ENCODE measurements at regions not wholly inside any gene's neighbourhood (a gene's known extent, or its start where the extent isn't known, plus 50 kb on each side); places are given as distances from the start of the nearest gene placed in this dataset.
"Not testable (repeated sequence)": the region's sequence is repeated elsewhere in the genome, so short reads cannot be mapped to it uniquely, and the experiment has no call there.

DNA sequence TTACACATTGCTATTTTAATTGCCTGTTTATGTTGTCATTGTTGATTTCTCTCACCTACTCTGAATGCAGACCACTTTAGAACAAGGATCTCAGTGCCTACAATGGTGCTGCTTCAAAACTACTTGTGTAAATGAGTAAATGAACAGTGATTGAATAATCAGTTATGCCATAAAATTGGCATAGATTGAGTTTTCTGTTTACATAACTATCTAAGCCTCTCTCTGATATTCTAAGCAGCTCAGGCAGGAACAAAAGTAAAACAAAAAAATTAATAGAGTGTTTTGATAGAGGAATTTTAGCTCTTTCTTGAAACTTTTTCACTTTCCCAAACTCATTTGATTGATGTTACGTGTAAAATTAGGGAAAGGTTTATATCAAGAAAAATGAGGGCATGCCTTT lies 232.3 kb upstream of the KITLG start:
- TF ChIP-seq, protein P1, sequence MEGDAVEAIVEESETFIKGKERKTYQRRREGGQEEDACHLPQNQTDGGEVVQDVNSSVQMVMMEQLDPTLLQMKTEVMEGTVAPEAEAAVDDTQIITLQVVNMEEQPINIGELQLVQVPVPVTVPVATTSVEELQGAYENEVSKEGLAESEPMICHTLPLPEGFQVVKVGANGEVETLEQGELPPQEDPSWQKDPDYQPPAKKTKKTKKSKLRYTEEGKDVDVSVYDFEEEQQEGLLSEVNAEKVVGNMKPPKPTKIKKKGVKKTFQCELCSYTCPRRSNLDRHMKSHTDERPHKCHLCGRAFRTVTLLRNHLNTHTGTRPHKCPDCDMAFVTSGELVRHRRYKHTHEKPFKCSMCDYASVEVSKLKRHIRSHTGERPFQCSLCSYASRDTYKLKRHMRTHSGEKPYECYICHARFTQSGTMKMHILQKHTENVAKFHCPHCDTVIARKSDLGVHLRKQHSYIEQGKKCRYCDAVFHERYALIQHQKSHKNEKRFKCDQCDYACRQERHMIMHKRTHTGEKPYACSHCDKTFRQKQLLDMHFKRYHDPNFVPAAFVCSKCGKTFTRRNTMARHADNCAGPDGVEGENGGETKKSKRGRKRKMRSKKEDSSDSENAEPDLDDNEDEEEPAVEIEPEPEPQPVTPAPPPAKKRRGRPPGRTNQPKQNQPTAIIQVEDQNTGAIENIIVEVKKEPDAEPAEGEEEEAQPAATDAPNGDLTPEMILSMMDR (conservative IDR thresholded peaks at IDR 0.05; ENCODE audit: low read depth) = no peak
- no peak overlapping the region for H3K27ac ChIP-seq
- CTCF ChIA-PET = interaction anchor here (0.7 kb wide), 1 partner anchor 181 kb away, joined by 3 read pairs; no protein-coding TSS in a partner anchor
- POLR2A ChIA-PET (ENCODE audit: low non-redundant PET) = no interaction called here
- no peak for DNase-seq (ENCODE audit: low spot score)

DNA sequence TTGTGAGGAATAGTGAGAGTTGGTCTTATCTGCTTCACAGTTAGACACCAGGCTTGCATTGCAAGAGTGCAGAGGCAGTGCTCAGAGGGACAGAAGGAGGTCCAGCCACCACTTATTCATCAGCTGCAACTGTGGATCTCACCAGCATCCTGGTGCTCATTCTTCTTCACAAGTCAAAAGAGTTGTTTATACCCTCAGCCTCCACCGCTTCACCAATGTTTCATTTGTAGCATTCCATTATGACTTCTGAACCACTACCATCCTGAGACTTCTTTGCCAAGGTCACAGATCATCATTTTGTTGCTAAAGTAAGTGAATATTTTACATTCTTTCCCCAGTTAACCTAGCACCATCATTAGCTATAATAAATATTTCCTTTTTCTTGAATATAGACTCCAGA lies 230.5 kb upstream of the KITLG start:
- ChIA-PET POLR2A (ENCODE audit: low non-redundant PET) (no interaction called here), CTCF (no interaction called here)
- DNase-seq (ENCODE audit: low spot score) = no peak
- TF ChIP-seq, protein P1 (conservative IDR thresholded peaks at IDR 0.05; ENCODE audit: low read depth) = no peak
- H3K27ac ChIP-seq = no peak overlapping the region

DNA sequence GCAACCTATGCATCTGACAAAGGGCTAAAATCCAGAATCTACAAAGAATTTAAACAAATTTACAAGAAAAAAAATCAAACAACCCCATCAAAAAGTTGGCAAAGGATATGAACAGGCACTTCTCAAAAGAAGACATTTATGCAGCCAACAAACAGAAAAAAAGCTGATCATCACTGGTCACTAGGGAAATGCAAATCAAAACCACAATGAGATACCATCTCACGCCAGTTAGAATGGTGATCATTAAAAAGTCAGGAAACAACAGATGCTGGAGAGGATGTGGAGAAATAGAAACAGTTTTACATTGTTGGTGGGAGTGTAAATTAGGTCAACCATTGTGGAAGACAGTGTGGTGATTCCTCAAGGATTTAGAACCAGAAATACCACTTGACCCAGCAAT lies 229.6 kb upstream of the KITLG start:
- H3K27ac ChIP-seq; CTCF ChIA-PET; POLR2A ChIA-PET (ENCODE audit: low non-redundant PET); DNase-seq (ENCODE audit: low spot score): not testable (repeated sequence)

DNA sequence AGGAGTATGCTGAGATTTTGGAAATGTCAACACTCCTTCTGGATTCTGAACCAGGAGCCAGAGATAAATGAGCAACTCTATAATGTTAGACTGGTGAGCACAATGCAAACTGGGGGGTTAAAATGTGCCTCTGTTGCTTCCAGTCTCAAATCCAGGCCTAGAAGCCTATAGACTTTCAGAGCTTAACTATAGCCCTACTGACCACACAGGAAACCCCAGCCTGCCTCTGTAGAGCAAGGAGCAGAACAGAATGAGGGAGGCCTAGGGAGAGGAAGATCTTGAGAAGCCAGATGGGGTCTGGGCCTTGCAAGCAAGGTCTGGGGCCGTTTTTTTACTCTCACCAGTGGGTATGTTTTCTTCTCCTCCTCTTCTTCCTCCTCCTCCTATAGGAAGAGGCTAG lies 225.4 kb upstream of the KITLG start:
- DNase-seq (ENCODE audit: low spot score) = no peak
- TF ChIP-seq, protein P1 (conservative IDR thresholded peaks at IDR 0.05; ENCODE audit: low read depth) = no peak
- CTCF ChIA-PET = interaction anchor here (0.6 kb wide), 1 partner anchor 56 kb away, joined by 3 read pairs; no protein-coding TSS in a partner anchor
- POLR2A ChIA-PET (ENCODE audit: low non-redundant PET) = no interaction called here
- H3K27ac ChIP-seq = no peak overlapping the region

DNA sequence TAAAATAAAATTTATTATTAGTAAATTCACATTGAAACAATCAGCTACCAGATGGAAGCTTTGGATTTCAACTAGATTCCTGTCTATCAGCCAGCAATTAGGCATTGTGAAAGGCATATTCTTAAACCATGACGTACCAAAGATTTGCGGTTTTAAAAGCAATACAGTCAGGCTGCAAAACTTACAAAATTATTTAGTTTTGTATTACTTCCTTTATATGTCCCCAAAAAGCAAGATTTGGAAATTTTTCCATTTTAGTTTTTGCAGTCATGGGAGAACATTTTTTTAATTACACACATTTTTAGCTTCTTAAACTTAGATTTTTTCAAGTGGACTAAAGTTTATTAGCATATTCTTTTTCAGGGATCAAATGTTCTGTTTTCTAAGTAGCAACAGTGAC lies 225.0 kb upstream of the KITLG start:
- no peak for DNase-seq (ENCODE audit: low spot score)
- TF ChIP-seq, protein P1 (conservative IDR thresholded peaks at IDR 0.05; ENCODE audit: low read depth) = no peak
- ChIA-PET POLR2A (ENCODE audit: low non-redundant PET) (no interaction called here), CTCF (no interaction called here)
- no peak overlapping the region for H3K27ac ChIP-seq

DNA sequence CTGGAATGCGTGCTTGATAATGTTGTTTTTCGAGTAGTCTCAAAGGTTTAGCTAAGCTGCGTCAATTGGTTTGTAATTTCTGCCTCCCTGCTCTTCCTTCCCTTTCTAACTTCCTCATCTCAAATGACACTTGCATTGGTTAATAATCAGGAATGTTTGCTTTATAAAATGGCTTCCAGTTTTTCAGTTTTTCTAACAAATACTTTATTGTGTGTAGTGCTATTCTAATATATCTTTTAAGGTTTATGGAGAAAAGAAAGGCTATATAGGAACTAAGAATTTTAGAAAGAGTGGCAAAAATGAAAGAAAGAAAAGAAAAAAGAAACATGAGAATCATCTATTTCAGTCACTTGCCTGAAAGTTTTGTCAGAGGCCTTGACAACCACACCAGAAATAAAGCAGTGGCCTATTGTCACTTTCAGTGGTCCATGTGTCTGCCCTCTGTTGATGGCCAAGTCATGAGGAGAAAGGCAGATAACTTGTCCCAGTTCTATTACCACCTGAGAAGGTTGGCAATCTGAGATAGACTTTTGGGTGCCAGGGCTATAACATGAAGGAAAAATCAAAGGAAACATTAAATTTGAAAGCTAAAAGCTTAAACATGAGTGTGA lies 221.9 kb upstream of the KITLG start:
- CTCF ChIA-PET = no interaction called here
- TF ChIP-seq, protein P1 (conservative IDR thresholded peaks at IDR 0.05; ENCODE audit: low read depth) = no peak
- no peak overlapping the region for H3K27ac ChIP-seq
- no peak for DNase-seq (ENCODE audit: low spot score)
- POLR2A ChIA-PET (ENCODE audit: low non-redundant PET) = no interaction called here

DNA sequence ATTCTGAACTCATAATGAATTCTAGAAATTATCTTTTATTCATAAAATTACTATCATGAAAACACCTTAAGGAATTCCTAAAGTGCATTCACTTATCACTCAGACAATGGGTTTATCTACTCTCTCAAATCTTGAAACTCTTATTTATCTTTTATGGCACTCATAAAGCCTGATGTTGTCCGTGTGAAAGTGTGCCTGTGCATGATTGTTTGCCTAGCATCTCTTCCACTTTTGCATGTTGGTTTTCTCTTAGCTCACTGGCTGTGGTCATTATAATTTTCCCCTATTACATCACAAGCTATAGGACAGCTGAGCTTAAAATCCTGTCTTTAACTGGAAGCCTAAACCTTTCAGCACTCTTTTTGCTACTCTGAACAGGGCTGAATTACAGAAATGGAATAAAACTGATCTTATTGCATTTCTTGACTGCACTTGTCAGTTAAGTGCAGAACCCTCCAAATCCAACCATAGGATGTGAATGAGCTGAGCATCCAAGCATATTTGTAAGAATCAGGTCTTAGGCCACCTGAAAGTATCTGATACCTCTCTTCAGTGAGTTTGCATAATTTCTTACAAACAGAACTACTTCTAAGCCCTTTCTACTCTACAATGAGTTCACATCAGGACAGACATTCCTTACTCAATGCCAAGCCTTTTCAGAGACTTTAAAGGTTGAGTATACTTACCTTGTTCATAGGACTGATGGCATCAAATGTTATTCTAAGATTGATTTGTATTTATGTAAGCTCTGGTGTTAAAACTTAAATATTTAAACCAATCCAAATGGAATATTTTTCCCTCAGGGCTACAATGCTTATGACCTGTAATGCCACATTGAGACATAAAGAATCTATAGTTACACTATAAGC lies 221.2 kb upstream of the KITLG start:
- DNase-seq (ENCODE audit: low spot score) = no peak
- TF ChIP-seq, protein P1 (conservative IDR thresholded peaks at IDR 0.05; ENCODE audit: low read depth) = no peak
- no peak overlapping the region for H3K27ac ChIP-seq
- ChIA-PET CTCF (no interaction called here), POLR2A (ENCODE audit: low non-redundant PET) (no interaction called here)
